Activated CD8-positive, alpha-beta T cell treated with anti-CD3 and anti-CD28 coated beads for 36 hours (primary cell): ENCODE measurements at regions not wholly inside any gene's neighbourhood (a gene's known extent, or its start where the extent isn't known, plus 50 kb on each side); places are given as distances from the start of the nearest gene placed in this dataset.

Experiments used
- ATAC-seq: fragments of 200-7000 bp; cut with Tn5 transposase; one replicate; pipeline ENCODE4 v1.10.0; 2021; ENCODE audit warnings: mild to moderate bottlenecking, moderate library complexity
- CTCF ChIA-PET: fragments of 350-600 bp; sonication (Branson Sonifier 250); formaldehyde crosslinking; loops from one replicate; lab custom pipeline; 2021; ENCODE audit warnings: antibody characterized with exemption; lab: Charles Lee
- POLR2A ChIA-PET: fragments of 350-600 bp; sonication (Branson Sonifier 250); formaldehyde crosslinking; loops from one replicate; lab custom pipeline; 2021; ENCODE audit warnings: antibody characterized with exemption; lab: Charles Lee
- DNase-seq: peaks from one replicate; pipeline ENCODE4 v3.0.0-alpha.2; 2020
- H3K27ac Mint-ChIP-seq: one replicate; pipeline ENCODE4 v1.8.0; 2021; ENCODE audit warnings: mild to moderate bottlenecking, mixed read lengths
- H3K27me3 Mint-ChIP-seq: one replicate; pipeline ENCODE4 v1.8.0; 2021; ENCODE audit warnings: mixed read lengths
- H3K36me3 Mint-ChIP-seq: one replicate; pipeline ENCODE4 v1.8.0; 2021; ENCODE audit warnings: low read depth, mixed read lengths
- H3K4me1 Mint-ChIP-seq: one replicate; pipeline ENCODE4 v1.8.0; 2021; ENCODE audit warnings: low read depth, mixed read lengths
- H3K4me3 Mint-ChIP-seq: one replicate; pipeline ENCODE4 v1.8.0; 2021; ENCODE audit warnings: mild to moderate bottlenecking, moderate library complexity, mixed read lengths
- H3K9me3 Mint-ChIP-seq: one replicate; pipeline ENCODE4 v1.8.0; 2021; ENCODE audit warnings: mixed read lengths
- intact Hi-C: fragments of 100-400 bp; cut with micrococcal nuclease; formaldehyde crosslinking; loops from one replicate; pipeline ENCODE4 v1.10.0; 2022
- TF ChIP-seq, protein P1 (sequence below): fragments of 200-600 bp; IDR thresholded peaks from one replicate; pipeline ENCODE4 v1.8.0; 2022; ENCODE audit warnings: antibody characterized with exemption, mild to moderate bottlenecking

DNA sequence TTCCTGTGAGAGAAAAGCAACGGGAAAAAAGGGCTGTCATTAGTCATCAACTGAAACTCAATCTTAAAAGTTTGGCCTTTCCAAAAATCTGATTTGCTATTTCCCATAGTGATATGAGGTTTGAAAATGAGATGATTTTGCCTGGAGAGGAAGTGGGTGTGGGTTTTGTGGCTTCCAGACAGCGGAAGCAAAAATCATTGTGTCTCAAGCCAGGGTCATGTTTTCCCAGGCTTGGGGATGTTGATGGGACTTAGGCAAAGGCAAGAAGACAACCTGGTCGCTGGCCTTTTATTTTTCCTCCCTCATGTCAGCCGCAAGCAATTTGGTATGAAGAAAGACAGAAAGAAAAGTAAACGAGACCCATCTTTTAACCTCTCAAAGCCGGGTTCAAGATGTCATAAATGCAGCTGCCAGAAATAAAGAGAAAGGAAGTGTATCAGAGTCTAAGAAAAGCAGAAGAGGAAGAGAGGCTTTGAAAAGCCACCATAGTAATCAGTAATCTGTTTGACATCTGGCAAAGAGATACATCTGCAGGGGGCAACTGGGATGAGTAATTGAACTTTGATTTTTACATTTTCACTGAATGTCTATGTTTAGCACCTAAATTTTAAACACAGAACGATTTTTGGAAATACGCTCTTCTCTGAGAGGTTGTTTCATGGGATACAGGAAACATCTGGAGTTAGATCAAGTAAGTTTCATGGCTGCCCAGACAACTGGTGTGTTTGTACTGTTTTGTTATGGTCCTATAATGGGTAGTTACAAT, 521.6 kb upstream of the SLIT2 start:
- no peak for ATAC-seq
- TF ChIP-seq, protein P1, sequence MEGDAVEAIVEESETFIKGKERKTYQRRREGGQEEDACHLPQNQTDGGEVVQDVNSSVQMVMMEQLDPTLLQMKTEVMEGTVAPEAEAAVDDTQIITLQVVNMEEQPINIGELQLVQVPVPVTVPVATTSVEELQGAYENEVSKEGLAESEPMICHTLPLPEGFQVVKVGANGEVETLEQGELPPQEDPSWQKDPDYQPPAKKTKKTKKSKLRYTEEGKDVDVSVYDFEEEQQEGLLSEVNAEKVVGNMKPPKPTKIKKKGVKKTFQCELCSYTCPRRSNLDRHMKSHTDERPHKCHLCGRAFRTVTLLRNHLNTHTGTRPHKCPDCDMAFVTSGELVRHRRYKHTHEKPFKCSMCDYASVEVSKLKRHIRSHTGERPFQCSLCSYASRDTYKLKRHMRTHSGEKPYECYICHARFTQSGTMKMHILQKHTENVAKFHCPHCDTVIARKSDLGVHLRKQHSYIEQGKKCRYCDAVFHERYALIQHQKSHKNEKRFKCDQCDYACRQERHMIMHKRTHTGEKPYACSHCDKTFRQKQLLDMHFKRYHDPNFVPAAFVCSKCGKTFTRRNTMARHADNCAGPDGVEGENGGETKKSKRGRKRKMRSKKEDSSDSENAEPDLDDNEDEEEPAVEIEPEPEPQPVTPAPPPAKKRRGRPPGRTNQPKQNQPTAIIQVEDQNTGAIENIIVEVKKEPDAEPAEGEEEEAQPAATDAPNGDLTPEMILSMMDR = no peak
- H3K4me3 Mint-ChIP-seq = no peak overlapping the region
- no peaks in the 10 kb centered on the region for H3K27me3 Mint-ChIP-seq
- H3K4me1 Mint-ChIP-seq = peaks cover 6% of the 10 kb centered on the region
- no peaks in the 10 kb centered on the region for H3K36me3 Mint-ChIP-seq
- DNase-seq = peak; percentile 1
- ChIA-PET CTCF (no interaction called here), POLR2A (no interaction called here)
- intact Hi-C loops = no loop called here
- peaks cover 13% of the 10 kb centered on the region for H3K9me3 Mint-ChIP-seq
- no peak overlapping the region for H3K27ac Mint-ChIP-seq

- ATAC-seq (no peak), DNase-seq (no peak)
- Mint-ChIP-seq H3K4me3 (no peak overlapping the region), H3K9me3 (peaks cover 11% of the 10 kb centered on the region), H3K4me1 (peaks cover 6% of the 10 kb centered on the region), H3K27ac (no peak overlapping the region), H3K36me3 (no peaks in the 10 kb centered on the region), H3K27me3 (no peaks in the 10 kb centered on the region)
- intact Hi-C loops = no loop called here
- TF ChIP-seq, protein P1 = no peak
- CTCF ChIA-PET = no interaction called here
- POLR2A ChIA-PET = no interaction called here
Measured at GRCh38 chr4:19728773-19729172, 522.9 kb upstream of the SLIT2 start.

GRCh38 chr4:19727141-19727540, 524.6 kb upstream of the SLIT2 start:
- Mint-ChIP-seq H3K9me3 (peaks cover 11% of the 10 kb centered on the region), H3K36me3 (no peaks in the 10 kb centered on the region), H3K4me3 (no peak overlapping the region), H3K27me3 (no peaks in the 10 kb centered on the region), H3K27ac (no peak overlapping the region), H3K4me1 (peaks cover 6% of the 10 kb centered on the region)
- POLR2A ChIA-PET = no interaction called here
- intact Hi-C loops = no loop called here
- CTCF ChIA-PET = no interaction called here
- DNase-seq = no peak
- no peak for ATAC-seq
- TF ChIP-seq, protein P1 = no peak

DNA sequence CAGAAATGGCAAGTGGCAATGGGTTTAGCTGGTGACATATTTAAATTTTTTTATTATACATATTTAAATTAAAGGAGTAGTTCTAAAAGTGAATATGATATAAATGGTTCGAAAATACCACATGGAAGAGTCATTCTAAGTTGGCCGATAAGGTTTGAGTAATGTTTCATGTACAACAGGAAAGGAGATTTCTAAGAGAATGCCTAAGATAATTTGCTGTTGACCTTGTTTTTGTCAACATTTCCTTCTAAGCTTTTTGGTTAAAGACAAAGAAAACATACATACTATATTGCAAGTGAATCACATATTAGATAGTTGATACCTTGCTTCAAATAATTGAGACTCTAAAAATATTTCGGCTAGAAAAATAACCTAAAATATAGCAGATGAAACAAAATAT, 526.6 kb upstream of the SLIT2 start:
- ATAC-seq (no peak), DNase-seq (no peak)
- Mint-ChIP-seq H3K27me3 (no peaks in the 10 kb centered on the region), H3K4me1 (peaks cover 6% of the 10 kb centered on the region), H3K36me3 (no peaks in the 10 kb centered on the region), H3K9me3 (peaks cover 12% of the 10 kb centered on the region), H3K4me3 (no peak overlapping the region), H3K27ac (no peak overlapping the region)
- POLR2A ChIA-PET = no interaction called here
- CTCF ChIA-PET = no interaction called here
- intact Hi-C loops = no loop called here
- TF ChIP-seq, protein P1 = no peak

DNA sequence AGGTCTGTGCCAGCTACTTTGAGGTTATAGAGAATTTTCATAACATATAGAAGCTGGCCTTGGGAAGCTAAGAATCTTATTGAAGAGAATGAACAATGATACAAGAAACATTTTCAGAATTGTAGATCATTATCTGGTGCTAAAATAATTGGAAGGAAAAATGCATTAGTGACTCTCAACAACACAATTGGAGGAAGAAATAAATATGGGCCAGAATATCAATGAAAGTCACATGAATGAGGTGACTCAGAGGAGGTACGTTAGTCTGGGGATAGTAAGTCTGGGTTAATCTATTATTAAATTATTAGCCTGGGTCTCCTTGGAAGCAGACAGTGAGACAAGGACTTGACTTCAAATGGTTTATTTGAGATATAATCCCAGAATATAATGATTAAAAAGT, 529.3 kb upstream of the SLIT2 start:
- ATAC-seq = no peak
- no peak for DNase-seq
- no peaks in the 10 kb centered on the region for H3K4me1 Mint-ChIP-seq

More for the DNA sequence above, 529.3 kb upstream of the SLIT2 start:
- Mint-ChIP-seq H3K27me3 (no peaks in the 10 kb centered on the region), H3K9me3 (peaks cover 6% of the 10 kb centered on the region), H3K36me3 (no peaks in the 10 kb centered on the region), H3K27ac (no peak overlapping the region), H3K4me3 (no peak overlapping the region)
- TF ChIP-seq, protein P1 = no peak
- ChIA-PET POLR2A (no interaction called here), CTCF (no interaction called here)
- intact Hi-C loops = no loop called here
